NCI-H2196 (cell line): ENCODE measurements at regions not wholly inside any gene's neighbourhood (a gene's known extent, or its start where the extent isn't known, plus 50 kb on each side); places are given as distances from the start of the nearest gene placed in this dataset.
"Not testable (repeated sequence)": the region's sequence is repeated elsewhere in the genome, so short reads cannot be mapped to it uniquely, and the experiment has no call there.

Experiments
- DNase-seq: peaks from one replicate; lab custom pipeline; 2025; ENCODE audit not compliant: unreplicated experiment; lab: John Stamatoyannopoulos, UW

- no peak for DNase-seq
Observed at GRCh38 chr14:38973083-38973700, 129.8 kb downstream of the SEC23A start.

GRCh38 chr14:38972511-38972910, 130.5 kb downstream of the SEC23A start:
- no peak for DNase-seq

GRCh38 chr14:38971258-38971921, 131.6 kb downstream of the SEC23A start:
- DNase-seq = no peak

GRCh38 chr14:38964630-38965029, 138.4 kb downstream of the SEC23A start:
- no peak for DNase-seq

- no peak for DNase-seq
Observed at GRCh38 chr14:38960946-38961531, 142.0 kb downstream of the SEC23A start.

- no peak for DNase-seq
Observed at GRCh38 chr14:38959021-38959420, 144.0 kb downstream of the SEC23A start.

- DNase-seq = no peak
Observed at GRCh38 chr14:38958589-38958988, 144.4 kb downstream of the SEC23A start.

- DNase-seq = no peak
Observed at GRCh38 chr14:38951451-38951850, 151.6 kb downstream of the SEC23A start.

GRCh38 chr14:38950676-38951075, 152.4 kb downstream of the SEC23A start:
- no peak for DNase-seq

- DNase-seq = no peak
Observed at GRCh38 chr14:38948576-38948975, 154.5 kb downstream of the SEC23A start.

GRCh38 chr14:38948171-38948570, 154.9 kb downstream of the SEC23A start:
- DNase-seq = no peak

- no peak for DNase-seq
Observed at GRCh38 chr14:38947343-38947742, 155.7 kb downstream of the SEC23A start.

GRCh38 chr14:38944691-38945090, 158.3 kb downstream of the SEC23A start:
- DNase-seq = no peak

GRCh38 chr14:38941488-38941887, 161.5 kb downstream of the SEC23A start:
- no peak for DNase-seq

GRCh38 chr14:38932653-38933000, 170.4 kb downstream of the SEC23A start:
- not testable (repeated sequence) for DNase-seq

- no peak for DNase-seq
Observed at GRCh38 chr14:38931969-38932652, 170.9 kb downstream of the SEC23A start.

- DNase-seq = no peak
Observed at GRCh38 chr14:38930898-38931297, 172.1 kb downstream of the SEC23A start.

GRCh38 chr14:38930022-38930421, 173.0 kb downstream of the SEC23A start:
- DNase-seq = no peak

GRCh38 chr14:38929416-38929815, 173.6 kb downstream of the SEC23A start:
- DNase-seq = no peak

GRCh38 chr14:38921893-38922292, 181.1 kb downstream of the SEC23A start:
- not testable (repeated sequence) for DNase-seq

- no peak for DNase-seq
Observed at GRCh38 chr14:38915125-38915524, 187.9 kb downstream of the SEC23A start.

- DNase-seq = no peak
Observed at GRCh38 chr14:38910092-38910491, 192.9 kb downstream of the SEC23A start.
